Liver (tissue), 8 donors: ENCODE measurements at regions not wholly inside any gene's neighbourhood (a gene's known extent, or its start where the extent isn't known, plus 50 kb on each side); places are given as distances from the start of the nearest gene placed in this dataset.

ENCODE experiments used
- DNase-seq: peaks from one replicate; pipeline ENCODE4 v3.0.0-alpha.2; 2017; ENCODE audit warnings: low spot score
- H3K27ac ChIP-seq, 2 donors: one replicate each; pipeline ENCODE4 v1.7.0; 2013; ENCODE audit warnings: inconsistent platforms in 2 of 2, low read length in 2 of 2, control low read depth in 1 of 2, low read depth in 1 of 2, mild to moderate bottlenecking in 1 of 2
- H3K27me3 ChIP-seq, 4 donors: one replicate each; pipeline versions ENCODE4 v1.6.1 to v1.7.0; 2013; ENCODE audit warnings: low read length in 3 of 4, inconsistent platforms in 1 of 4, mild to moderate bottlenecking in 1 of 4, moderate library complexity in 1 of 4; ENCODE audit not compliant: control insufficient read depth in 4 of 4, insufficient read depth in 4 of 4
- H3K36me3 ChIP-seq, 4 donors: one replicate each; pipeline versions ENCODE4 v1.6.1 to v1.7.0; 2013; ENCODE audit warnings: low read length in 3 of 4, mild to moderate bottlenecking in 3 of 4, low read depth in 1 of 4, moderate library complexity in 1 of 4; ENCODE audit not compliant: control insufficient read depth in 4 of 4, insufficient read depth in 3 of 4
- H3K4me1 ChIP-seq, 4 donors: one replicate each; pipeline versions ENCODE4 v1.6.1 to v1.7.0; 2013; ENCODE audit warnings: low read length in 3 of 4, mild to moderate bottlenecking in 3 of 4, moderate library complexity in 1 of 4; ENCODE audit not compliant: control insufficient read depth in 4 of 4, insufficient read depth in 4 of 4
- H3K4me3 ChIP-seq, 3 donors: one replicate each; pipeline versions ENCODE4 v1.6.1 to v1.7.0; 2013; ENCODE audit warnings: low read length in 3 of 3, control low read depth in 1 of 3, low read depth in 1 of 3, mild to moderate bottlenecking in 1 of 3
- H3K9ac ChIP-seq, 2 donors: one replicate each; pipeline ENCODE4 v1.7.0; 2013; ENCODE audit warnings: low read length in 2 of 2, mild to moderate bottlenecking in 2 of 2, moderate library complexity in 2 of 2, control low read depth in 1 of 2, low read depth in 1 of 2
- H3K9me3 ChIP-seq, 4 donors: one replicate each; pipeline versions ENCODE4 v1.6.1 to v1.7.0; 2013; ENCODE audit warnings: low read length in 3 of 4; ENCODE audit not compliant: control insufficient read depth in 4 of 4
- ATF3 ChIP-seq: IDR thresholded peaks from 2 replicates; pipeline ENCODE4 v1.6.1; 2016; ENCODE audit warnings: antibody characterized with exemption
- CTCF ChIP-seq: fragments of 150-350 bp; IDR thresholded peaks from 2 replicates; pipeline ENCODE4 v1.5.1; 2017; ENCODE audit warnings: improper control_type of control experiment, low read depth, low read length; ENCODE audit not compliant: missing input control
- EGR1 ChIP-seq, 2 donors: IDR thresholded peaks; 2 replicates each; pipeline ENCODE4 v1.6.1; 2016 to 2018; ENCODE audit warnings: antibody characterized with exemption in 2 of 2, low read depth in 2 of 2
- FOXA1 ChIP-seq: IDR thresholded peaks from 2 replicates; pipeline ENCODE4 v1.6.1; 2016; ENCODE audit warnings: antibody characterized with exemption
- FOXA2 ChIP-seq: IDR thresholded peaks from 2 replicates; pipeline ENCODE4 v1.6.1; 2016; ENCODE audit warnings: antibody characterized with exemption
- HNF4G ChIP-seq: IDR thresholded peaks from 2 replicates; pipeline ENCODE4 v1.6.1; 2016; ENCODE audit warnings: antibody characterized with exemption
- MAX ChIP-seq: IDR thresholded peaks from 2 replicates; pipeline ENCODE4 v1.6.1; 2016; ENCODE audit warnings: antibody characterized with exemption
- NR2F2 ChIP-seq: IDR thresholded peaks from 2 replicates; pipeline ENCODE4 v1.6.1; 2016; ENCODE audit warnings: antibody characterized with exemption
- RAD21 ChIP-seq, 2 donors: IDR thresholded peaks; 2 replicates each; pipeline ENCODE4 v1.6.1; 2016; ENCODE audit warnings: antibody characterized with exemption in 2 of 2, mild to moderate bottlenecking in 2 of 2
- REST ChIP-seq: IDR thresholded peaks from 2 replicates; pipeline ENCODE4 v1.6.1; 2016; ENCODE audit warnings: antibody characterized with exemption, mild to moderate bottlenecking
- RXRA ChIP-seq, 2 donors: IDR thresholded peaks; 2 replicates each; pipeline ENCODE4 v1.6.1; 2017 to 2018; ENCODE audit warnings: antibody characterized with exemption in 2 of 2, mild to moderate bottlenecking in 1 of 2
- TAF1 ChIP-seq: conservative IDR thresholded peaks from 2 replicates; pipeline ENCODE4 v1.6.1; 2016; ENCODE audit warnings: antibody characterized with exemption, mild to moderate bottlenecking
- WGBS: extraction: QIAGEN DNeasy Blood & Tissue Kit; methylation state at CpG from one replicate; pipeline ENCODE4 v1.1.7; 2013; 5-methylcytosine and 5-hydroxymethylcytosine counted together
- donor health status: healthy.
- donor health status: healthy.
- donor health status: healthy.
- donor health status: healthy.
- donor health status: healthy.

GRCh38 chr2:145753041-145753608, 1233.2 kb upstream of the ZEB2 start (continued):
- TF ChIP-seq ATF3 (no peak), FOXA1 (no peak), RXRA (IDR thresholded peaks at IDR 0.05) (no peak), CTCF (no peak)

GRCh38 chr2:145752091-145752806, 1232.3 kb upstream of the ZEB2 start:
- no peaks in the 10 kb centered on the region for H3K27me3 ChIP-seq
- no peak overlapping the region for H3K9ac ChIP-seq
- no peaks in the 10 kb centered on the region for H3K9me3 ChIP-seq
- TF ChIP-seq REST (no peak), RXRA (IDR thresholded peaks at IDR 0.05) (no peak), EGR1 (IDR thresholded peaks at IDR 0.05; ENCODE audit: low read depth in 2 of 2) (no peak), ATF3 (no peak), MAX (no peak), TAF1 (no peak), CTCF (peak; percentile 74), HNF4G (no peak), NR2F2 (no peak), RAD21 (IDR thresholded peaks at IDR 0.05) (peak; percentile 87 to 94), FOXA2 (no peak)
- WGBS = 47% methylated on average over 5 of the region's 5 CpGs
- H3K4me1 ChIP-seq = peaks cover 0 to 9% (median 2%) of the 10 kb centered on the region in 4 donors
- no peak overlapping the region for H3K4me3 ChIP-seq
- no peak for DNase-seq
- peak overlapping the region in 1 of 2 donors; percentile 24 for H3K27ac ChIP-seq
- no peaks in the 10 kb centered on the region for H3K36me3 ChIP-seq
